Fibroblast of peridontal ligament (primary cell): ENCODE measurements at regions not wholly inside any gene's neighbourhood (a gene's known extent, or its start where the extent isn't known, plus 50 kb on each side); places are given as distances from the start of the nearest gene placed in this dataset.
"Not testable (repeated sequence)": the region's sequence is repeated elsewhere in the genome, so short reads cannot be mapped to it uniquely, and the experiment has no call there.

Experiments
- DNase-seq: peaks from one replicate; pipeline ENCODE4 v3.0.0-alpha.2; 2010; ENCODE audit errors: extremely low read depth

- DNase-seq, result no peak
Observed at GRCh38 chr6:145099713-145100112, 635.6 kb downstream of the EPM2A start.

- no peak for DNase-seq
Observed at GRCh38 chr6:145110109-145110508, 625.2 kb downstream of the EPM2A start.

GRCh38 chr6:145111407-145111806, 623.9 kb downstream of the EPM2A start:
- not testable (repeated sequence) for DNase-seq

- DNase-seq, result no peak
Observed at GRCh38 chr6:145112711-145113148, 622.6 kb downstream of the EPM2A start.

- DNase-seq, result no peak
Observed at GRCh38 chr6:145115638-145116037, 619.7 kb downstream of the EPM2A start.

- DNase-seq, result no peak
Observed at GRCh38 chr6:145116591-145117178, 618.6 kb downstream of the EPM2A start.

GRCh38 chr6:145118224-145118623, 617.1 kb downstream of the EPM2A start:
- DNase-seq, result no peak

GRCh38 chr6:145119081-145119480, 616.2 kb downstream of the EPM2A start:
- DNase-seq, result no peak

GRCh38 chr6:145132709-145133108, 602.6 kb downstream of the EPM2A start:
- no peak for DNase-seq

GRCh38 chr6:145135702-145136101, 599.6 kb downstream of the EPM2A start:
- no peak for DNase-seq

- peak; percentile 73 for DNase-seq
Observed at GRCh38 chr6:145137425-145137824, 597.9 kb downstream of the EPM2A start.

- DNase-seq, result no peak
Observed at GRCh38 chr6:145138469-145139139, 596.7 kb downstream of the EPM2A start.

- DNase-seq, result peak; percentile 76
Observed at GRCh38 chr6:145139140-145139850, 596.0 kb downstream of the EPM2A start.

- DNase-seq, result no peak
Observed at GRCh38 chr6:145139895-145140294, 595.4 kb downstream of the EPM2A start.

- DNase-seq, result no peak
Observed at GRCh38 chr6:145141572-145141971, 593.7 kb downstream of the EPM2A start.

GRCh38 chr6:145142958-145143357, 592.4 kb downstream of the EPM2A start:
- DNase-seq, result no peak

- no peak for DNase-seq
Observed at GRCh38 chr6:145143379-145143778, 591.9 kb downstream of the EPM2A start.

- peak; percentile 80 for DNase-seq
Observed at GRCh38 chr6:145147559-145147958, 587.8 kb downstream of the EPM2A start.

- peak; percentile 85 for DNase-seq
Observed at GRCh38 chr6:145147981-145148749, 587.2 kb downstream of the EPM2A start.

GRCh38 chr6:145148776-145149175, 586.5 kb downstream of the EPM2A start:
- DNase-seq, result peak; percentile 50

- no peak for DNase-seq
Observed at GRCh38 chr6:145151624-145152023, 583.7 kb downstream of the EPM2A start.

GRCh38 chr6:145153495-145153894, 581.8 kb downstream of the EPM2A start:
- DNase-seq, result no peak
